Activated gamma-delta T cell (primary cell): ENCODE measurements at regions not wholly inside any gene's neighbourhood (a gene's known extent, or its start where the extent isn't known, plus 50 kb on each side); places are given as distances from the start of the nearest gene placed in this dataset.
"Not testable (repeated sequence)": the region's sequence is repeated elsewhere in the genome, so short reads cannot be mapped to it uniquely, and the experiment has no call there.

ENCODE experiments used
- DNase-seq: peaks from one replicate; lab custom pipeline; 2025; lab: John Stamatoyannopoulos, UW

GRCh38 chr4:43435291-43435690, 542.8 kb downstream of the GRXCR1 start:
- DNase-seq, result no peak

GRCh38 chr4:43452948-43453347, 560.4 kb downstream of the GRXCR1 start:
- no peak for DNase-seq

GRCh38 chr4:43456383-43456782, 563.9 kb downstream of the GRXCR1 start:
- no peak for DNase-seq

- DNase-seq, result no peak
Measured at GRCh38 chr4:43457866-43458265, 565.4 kb downstream of the GRXCR1 start.

GRCh38 chr4:43458293-43458692, 565.8 kb downstream of the GRXCR1 start:
- no peak for DNase-seq

- no peak for DNase-seq
Measured at GRCh38 chr4:43471950-43472349, 579.4 kb downstream of the GRXCR1 start.

GRCh38 chr4:43481526-43481925, 589.0 kb downstream of the GRXCR1 start:
- no peak for DNase-seq

GRCh38 chr4:43485196-43485595, 592.7 kb downstream of the GRXCR1 start:
- no peak for DNase-seq

GRCh38 chr4:43496188-43496587, 603.7 kb downstream of the GRXCR1 start:
- no peak for DNase-seq

GRCh38 chr4:43496602-43497001, 604.1 kb downstream of the GRXCR1 start:
- no peak for DNase-seq

- not testable (repeated sequence) for DNase-seq
Measured at GRCh38 chr4:43505823-43506222, 613.3 kb downstream of the GRXCR1 start.

GRCh38 chr4:43512253-43512652, 619.7 kb downstream of the GRXCR1 start:
- DNase-seq, result no peak

GRCh38 chr4:43525646-43526045, 633.1 kb downstream of the GRXCR1 start:
- DNase-seq, result no peak

GRCh38 chr4:43547561-43547960, 655.0 kb downstream of the GRXCR1 start:
- DNase-seq, result no peak

GRCh38 chr4:43550981-43551627, 658.6 kb downstream of the GRXCR1 start:
- DNase-seq, result peak; percentile 9

- no peak for DNase-seq
Measured at GRCh38 chr4:43556262-43556661, 663.7 kb downstream of the GRXCR1 start.

- DNase-seq, result no peak
Measured at GRCh38 chr4:43560047-43560446, 667.5 kb downstream of the GRXCR1 start.

GRCh38 chr4:43564107-43564506, 671.6 kb downstream of the GRXCR1 start:
- DNase-seq, result no peak

- no peak for DNase-seq
Measured at GRCh38 chr4:43564591-43564990, 672.1 kb downstream of the GRXCR1 start.

GRCh38 chr4:43567644-43568043, 675.1 kb downstream of the GRXCR1 start:
- no peak for DNase-seq

GRCh38 chr4:43586813-43587212, 694.3 kb downstream of the GRXCR1 start:
- DNase-seq, result no peak

- no peak for DNase-seq
Measured at GRCh38 chr4:43587758-43588157, 695.2 kb downstream of the GRXCR1 start.

- no peak for DNase-seq
Measured at GRCh38 chr4:43607400-43607799, 714.9 kb downstream of the GRXCR1 start.

GRCh38 chr4:43607827-43608461, 715.4 kb downstream of the GRXCR1 start:
- no peak for DNase-seq
